Suprapubic skin (tissue), 3 donors: ENCODE measurements at regions not wholly inside any gene's neighbourhood (a gene's known extent, or its start where the extent isn't known, plus 50 kb on each side); places are given as distances from the start of the nearest gene placed in this dataset.
"Not testable (repeated sequence)": the region's sequence is repeated elsewhere in the genome, so short reads cannot be mapped to it uniquely, and the experiment has no call there.

Source experiments
- CTCF ChIP-seq, 2 donors: fragments of 200-600 bp in 1 of 2; fragments of 450-650 bp in 1 of 2; sonication (generic) in 1 of 2; IDR thresholded peaks; one replicate each; pipeline ENCODE4 v1.5.1; 2016 to 2019; ENCODE audit warnings: antibody characterized with exemption in 2 of 2, mild to moderate bottlenecking in 1 of 2, moderate library complexity in 1 of 2
- POLR2A ChIP-seq, 2 donors: fragments of 450-650 bp; IDR thresholded peaks; one replicate each; pipeline ENCODE4 v1.6.1; 2017; ENCODE audit warnings: antibody characterized with exemption in 2 of 2, mild to moderate bottlenecking in 2 of 2, moderate library complexity in 2 of 2

GRCh38 chr16:88234421-88235271, 148.1 kb upstream of the ZNF469 start:
- not testable (repeated sequence) for TF ChIP-seq CTCF, POLR2A (IDR thresholded peaks at IDR 0.05)
